Astrocyte of the spinal cord (primary cell): ENCODE measurements at regions not wholly inside any gene's neighbourhood (a gene's known extent, or its start where the extent isn't known, plus 50 kb on each side); places are given as distances from the start of the nearest gene placed in this dataset.
A peak's percentile ranks its signal among the peaks of the same experiment; 100 is the strongest.

Experiments
- DNase-seq: peaks from one replicate; pipeline ENCODE4 v3.0.0; 2011; ENCODE audit warnings: low read depth, low spot score
- H3K4me3 ChIP-seq: 2 replicates; pipeline ENCODE4 v1.5.1; 2011; ENCODE audit warnings: low read depth, mild to moderate bottlenecking, low read length, moderate library complexity
- in situ Hi-C: cut with HindIII; loops from 2 replicates; pipeline ENCODE4 v1.10.0; 2017; ENCODE audit warnings: low sequenced_read_pairs
- TF ChIP-seq, protein P1 (sequence below): IDR thresholded peaks from 2 replicates; pipeline ENCODE4 v1.5.1; 2012; ENCODE audit warnings: low read depth, mild to moderate bottlenecking, low read length, inconsistent platforms

DNA sequence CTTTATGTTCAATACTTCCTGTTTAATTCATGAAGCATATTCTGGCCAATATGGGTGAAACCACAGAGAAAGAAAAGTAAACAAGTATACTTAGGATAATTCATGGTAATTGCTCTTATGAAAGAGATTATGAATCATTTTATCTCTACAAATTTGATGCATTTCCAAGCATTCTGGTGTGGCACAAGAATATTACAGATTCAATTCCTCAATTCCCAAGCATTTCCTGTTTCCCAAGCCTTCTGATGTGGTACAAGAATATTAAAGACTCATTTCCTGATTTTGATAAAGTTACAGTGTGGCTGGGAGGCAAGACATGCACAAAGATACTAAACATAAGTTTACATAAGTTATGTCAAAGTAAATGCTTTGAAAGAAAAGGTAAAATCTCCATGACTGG is 126.1 kb upstream of the NUDT7 start:
- TF ChIP-seq, protein P1, sequence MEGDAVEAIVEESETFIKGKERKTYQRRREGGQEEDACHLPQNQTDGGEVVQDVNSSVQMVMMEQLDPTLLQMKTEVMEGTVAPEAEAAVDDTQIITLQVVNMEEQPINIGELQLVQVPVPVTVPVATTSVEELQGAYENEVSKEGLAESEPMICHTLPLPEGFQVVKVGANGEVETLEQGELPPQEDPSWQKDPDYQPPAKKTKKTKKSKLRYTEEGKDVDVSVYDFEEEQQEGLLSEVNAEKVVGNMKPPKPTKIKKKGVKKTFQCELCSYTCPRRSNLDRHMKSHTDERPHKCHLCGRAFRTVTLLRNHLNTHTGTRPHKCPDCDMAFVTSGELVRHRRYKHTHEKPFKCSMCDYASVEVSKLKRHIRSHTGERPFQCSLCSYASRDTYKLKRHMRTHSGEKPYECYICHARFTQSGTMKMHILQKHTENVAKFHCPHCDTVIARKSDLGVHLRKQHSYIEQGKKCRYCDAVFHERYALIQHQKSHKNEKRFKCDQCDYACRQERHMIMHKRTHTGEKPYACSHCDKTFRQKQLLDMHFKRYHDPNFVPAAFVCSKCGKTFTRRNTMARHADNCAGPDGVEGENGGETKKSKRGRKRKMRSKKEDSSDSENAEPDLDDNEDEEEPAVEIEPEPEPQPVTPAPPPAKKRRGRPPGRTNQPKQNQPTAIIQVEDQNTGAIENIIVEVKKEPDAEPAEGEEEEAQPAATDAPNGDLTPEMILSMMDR: no peak
- DNase-seq: peak; percentile 17
- no peak overlapping the region for H3K4me3 ChIP-seq
- in situ Hi-C loops: no loop called here

DNA sequence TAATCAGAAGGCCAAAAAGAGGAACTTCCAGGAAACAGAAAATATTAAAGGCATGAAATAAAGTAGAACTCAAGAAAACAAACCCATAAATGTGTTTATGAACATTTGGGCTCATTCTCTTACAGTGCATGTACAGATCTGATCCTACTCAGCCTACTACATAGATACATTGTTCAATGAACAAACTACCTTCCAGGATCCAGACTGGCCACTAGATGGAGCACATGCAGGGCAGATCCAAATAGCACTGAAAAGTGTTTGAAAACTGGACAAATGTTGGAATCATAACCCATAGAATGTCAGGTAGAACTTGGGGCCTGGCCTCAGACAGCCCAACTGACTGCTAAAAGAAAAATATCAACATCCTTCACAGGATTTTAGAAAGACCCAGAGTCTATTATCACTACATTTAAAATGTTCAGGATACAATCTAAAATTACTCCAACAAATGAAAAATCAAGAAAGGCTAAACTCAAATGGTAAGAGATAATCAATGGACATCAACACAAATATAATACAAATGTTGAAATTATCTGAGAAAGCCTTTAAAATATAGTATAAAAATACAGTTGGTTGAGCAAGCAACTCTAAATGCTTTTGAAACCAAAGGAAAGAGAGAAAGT is 122.4 kb upstream of the NUDT7 start:
- in situ Hi-C loops: no loop called here
- no peak overlapping the region for H3K4me3 ChIP-seq
- DNase-seq: peak; percentile 50
- TF ChIP-seq, protein P1: peak; percentile 94

DNA sequence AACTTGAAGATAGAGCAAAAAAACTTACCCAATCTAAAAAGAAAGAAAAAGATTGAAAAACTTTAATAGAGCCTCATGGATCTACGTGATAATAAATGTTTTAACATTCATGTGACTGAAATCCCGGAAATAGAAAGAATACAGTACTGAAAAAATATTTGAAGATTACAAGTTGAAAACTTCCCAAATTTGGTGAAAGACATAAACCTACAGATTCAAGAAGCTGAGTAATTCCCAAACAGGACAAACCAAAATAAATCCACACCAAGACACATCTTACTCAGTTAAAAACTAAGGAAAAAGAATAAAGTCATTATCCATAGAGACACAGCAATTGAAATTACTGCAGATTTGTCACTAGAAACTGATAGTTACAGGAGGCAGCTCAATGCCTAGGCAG is 121.8 kb upstream of the NUDT7 start:
- no peak for DNase-seq
- H3K4me3 ChIP-seq: no peak overlapping the region
- TF ChIP-seq, protein P1: no peak
- in situ Hi-C loops: no loop called here

DNA sequence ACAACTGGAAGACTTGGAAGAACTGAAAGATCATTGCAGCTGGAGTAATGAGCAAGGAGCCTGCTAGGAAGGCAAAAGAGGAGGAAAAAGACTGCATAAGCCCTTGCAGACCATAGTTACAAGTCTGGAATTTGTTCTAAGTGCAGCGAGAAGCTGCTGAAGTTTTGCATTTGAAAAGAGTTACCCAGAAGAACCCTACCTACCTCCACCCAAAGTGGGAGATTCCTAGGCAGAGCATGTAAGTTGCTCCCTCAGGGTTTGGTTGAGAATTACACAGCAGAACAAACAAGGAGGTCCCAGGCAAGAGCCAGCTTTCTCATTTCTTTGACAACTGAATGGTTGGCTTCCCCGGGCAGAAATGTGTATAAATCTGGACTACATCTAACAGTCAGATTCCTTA is 118.7 kb upstream of the NUDT7 start:
- no peak for DNase-seq
- no peak overlapping the region for H3K4me3 ChIP-seq
- in situ Hi-C loops: no loop called here
- TF ChIP-seq, protein P1: no peak

DNA sequence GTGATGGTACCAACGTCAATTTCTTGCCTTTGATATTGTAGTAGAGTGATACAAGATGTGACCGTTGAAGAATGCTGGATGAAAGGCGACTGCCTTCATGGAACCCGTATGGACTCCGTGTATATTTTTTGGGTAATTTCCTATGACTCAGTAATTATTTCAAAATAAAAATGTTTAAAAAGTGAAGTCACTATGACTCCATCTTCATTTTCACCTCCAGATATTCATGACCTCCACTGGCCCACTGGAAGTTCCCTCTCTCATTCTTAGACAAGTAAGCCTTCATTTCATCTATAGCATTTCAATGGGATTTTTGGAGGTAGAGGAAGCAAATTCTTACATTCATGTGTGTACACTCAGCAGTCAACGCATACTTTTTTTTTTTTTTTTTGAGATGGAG is 111.8 kb upstream of the NUDT7 start:
- DNase-seq: no peak
- in situ Hi-C loops: no loop called here
- TF ChIP-seq, protein P1: no peak
- H3K4me3 ChIP-seq: no peak overlapping the region

DNA sequence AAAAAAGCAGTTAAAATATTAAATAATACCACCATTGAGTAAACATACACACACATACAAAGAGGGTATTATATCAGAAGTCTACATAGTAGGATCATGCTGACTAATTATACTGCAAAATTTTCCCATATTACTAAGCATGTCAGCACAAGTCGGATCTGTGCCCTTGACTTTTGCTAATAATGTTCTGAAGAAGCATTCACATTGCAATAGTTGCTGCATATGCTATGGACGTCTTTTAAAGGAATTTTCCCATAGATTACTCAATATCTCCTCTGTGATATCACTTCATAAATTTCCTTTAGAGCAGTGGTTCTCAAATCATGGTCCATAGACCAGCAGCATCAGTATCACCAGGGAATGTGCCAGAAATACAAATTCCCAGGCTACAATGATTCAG is 110.9 kb upstream of the NUDT7 start:
- TF ChIP-seq, protein P1: no peak
- in situ Hi-C loops: no loop called here
- H3K4me3 ChIP-seq: no peak overlapping the region
- DNase-seq: no peak
